HepG2 (cell line): ENCODE measurements at regions not wholly inside any gene's neighbourhood (a gene's known extent, or its start where the extent isn't known, plus 50 kb on each side); places are given as distances from the start of the nearest gene placed in this dataset.
"Not testable (repeated sequence)": the region's sequence is repeated elsewhere in the genome, so short reads cannot be mapped to it uniquely, and the experiment has no call there.

ENCODE experiments used
- ATAC-seq: fragments of 200-7000 bp; cut with Tn5 transposase; 3 replicates; pipeline ENCODE4 v1.9.1; 2020; ENCODE audit warnings: mild to moderate bottlenecking, moderate library complexity
- BruUV-seq: library from RNA; stranded (reverse); fragments of 400-500 nt; replicated peaks from 2 replicates; lab custom pipeline; 2021; lab: Mats Ljungman, UMichigan
- CTCF ChIA-PET: fragments of 300-600 bp; formaldehyde crosslinking; extraction: SDS; loops from one replicate; lab custom pipeline; 2021; ENCODE audit warnings: low total read pairs, inconsistent platforms, low intra/inter-chr PET ratio; lab: Yijun Ruan, JAX
- POLR2A ChIA-PET: fragments of 350-600 bp; sonication (Branson Sonifier 250); formaldehyde crosslinking; loops from one replicate; lab custom pipeline; 2020; ENCODE audit warnings: antibody characterized with exemption, inconsistent platforms; lab: Yijun Ruan, JAX
- DNase-seq: peaks from one replicate; pipeline ENCODE4 v3.0.0-alpha.2; 2015; ENCODE audit warnings: low spot score
- FAIRE-seq: peaks from 3 replicates; lab custom pipeline; 2011; peaks lifted over from hg19 to GRCh38; lab: Jason Lieb, UNC
- H2AFZ ChIP-seq: one replicate; pipeline ENCODE4 v1.6.1; 2011; ENCODE audit warnings: low read length, inconsistent platforms
- H3K27ac ChIP-seq: fragments of 300-600 bp; 3 replicates; pipeline ENCODE4 v1.8.0; 2011; ENCODE audit warnings: mixed run types, mild to moderate bottlenecking, mixed read lengths, low read length, inconsistent platforms; ENCODE audit not compliant: insufficient read depth; ENCODE audit errors: extremely low read length
- H3K27me3 ChIP-seq, 2 experiments: fragments of 200-600 bp in 1 of 2; 2 replicates in 1 of 2; 3 replicates in 1 of 2; pipeline versions ENCODE4 v1.6.0 to v1.8.0; 2011; ENCODE audit warnings: low read length in 2 of 2, mild to moderate bottlenecking in 2 of 2, moderate library complexity in 2 of 2, inconsistent platforms in 1 of 2; ENCODE audit not compliant: insufficient read depth in 2 of 2, control insufficient read depth in 1 of 2
- H3K36me3 ChIP-seq, 2 experiments: fragments of 200-600 bp in 1 of 2; replicated peaks in 1 of 2; 2 replicates in 1 of 2; 3 replicates in 1 of 2; pipeline versions ENCODE4 v1.5.1 to v1.8.0; 2011; ENCODE audit warnings: low read length in 2 of 2, inconsistent platforms in 1 of 2; ENCODE audit not compliant: insufficient read depth in 2 of 2, control insufficient read depth in 1 of 2
- H3K4me1 ChIP-seq: 2 replicates; pipeline ENCODE4 v1.5.1; 2012; ENCODE audit warnings: low read length, inconsistent platforms; ENCODE audit not compliant: insufficient read depth
- H3K4me2 ChIP-seq: 2 replicates; pipeline ENCODE4 v1.6.0; 2011; ENCODE audit warnings: low read depth, low read length, inconsistent platforms
- H3K4me3 ChIP-seq, 3 experiments: fragments of 200-600 bp in 1 of 3; sonication (generic), shearing (Covaris generic) in 1 of 3; replicated peaks in 1 of 3; 2 replicates each; pipeline ENCODE4 v1.5.1; 2011 to 2016; ENCODE audit warnings: low read length in 3 of 3, inconsistent platforms in 2 of 3, low read depth in 2 of 3, mild to moderate bottlenecking in 2 of 3, control low read depth in 1 of 3, mixed read lengths in 1 of 3; ENCODE audit not compliant: insufficient read depth in 1 of 3
- H3K79me2 ChIP-seq: one replicate; pipeline ENCODE4 v1.6.1; 2011; ENCODE audit warnings: low read length, inconsistent platforms; ENCODE audit not compliant: insufficient read depth
- H3K9ac ChIP-seq: 2 replicates; pipeline ENCODE4 v1.6.0; 2011; ENCODE audit warnings: mild to moderate bottlenecking, low read depth, low read length, inconsistent platforms; ENCODE audit not compliant: insufficient read depth
- H3K9me3 ChIP-seq: 2 replicates; pipeline ENCODE4 v1.5.1; 2012; ENCODE audit warnings: mild to moderate bottlenecking, low read length
- H4K20me1 ChIP-seq: 2 replicates; pipeline ENCODE4 v1.6.0; 2011; ENCODE audit warnings: inconsistent platforms, mild to moderate bottlenecking, low read length, moderate library complexity; ENCODE audit not compliant: insufficient read depth
- CHCHD3 ChIP-seq: sonication (generic); formaldehyde crosslinking; IDR thresholded peaks from 2 replicates; pipeline ENCODE4 v1.8.0; 2022; ENCODE audit warnings: mild to moderate bottlenecking, missing genetic modification reagents, moderate library complexity
- DNMT1 ChIP-seq: sonication (generic); formaldehyde crosslinking; IDR thresholded peaks from 2 replicates; pipeline ENCODE4 v1.5.1; 2020; ENCODE audit warnings: mild to moderate bottlenecking, missing genetic modification reagents
- FOXK2 ChIP-seq: fragments of 450-650 bp; IDR thresholded peaks from 2 replicates; pipeline ENCODE4 v1.6.1; 2016
- SKI ChIP-seq: fragments of 450-650 bp; IDR thresholded peaks from one replicate; pipeline ENCODE4 v1.6.1; 2018; ENCODE audit warnings: mild to moderate bottlenecking; ENCODE audit not compliant: partially characterized antibody
- SP2 ChIP-seq: sonication (generic); formaldehyde crosslinking; IDR thresholded peaks from 2 replicates; pipeline ENCODE4 v1.5.1; 2020; ENCODE audit warnings: mild to moderate bottlenecking, missing genetic modification reagents
- ZHX2 ChIP-seq, 2 experiments: sonication (generic) in 1 of 2; formaldehyde crosslinking in 1 of 2; IDR thresholded peaks; 2 replicates each; pipeline versions ENCODE4 v1.6.1 to v1.9.0; 2014 to 2022; ENCODE audit warnings: antibody characterized with exemption in 1 of 2, borderline replicate concordance in 1 of 2, inconsistent platforms in 1 of 2, low read depth in 1 of 2, missing genetic modification reagents in 1 of 2
- ZNF382 ChIP-seq: sonication (generic); formaldehyde crosslinking; IDR thresholded peaks from 2 replicates; pipeline ENCODE4 v1.5.0; 2020; ENCODE audit warnings: missing genetic modification reagents, mild to moderate bottlenecking, borderline replicate concordance
- ZNF597 ChIP-seq: sonication (generic); formaldehyde crosslinking; IDR thresholded peaks from 2 replicates; pipeline ENCODE4 v1.5.0; 2020; ENCODE audit warnings: missing genetic modification reagents
- ZNF607 ChIP-seq: sonication (generic); formaldehyde crosslinking; IDR thresholded peaks from 2 replicates; pipeline ENCODE4 v1.5.1; 2020; ENCODE audit warnings: missing genetic modification reagents, mild to moderate bottlenecking, borderline replicate concordance
- WGBS: methylation state at CpG from one replicate; pipeline ENCODE4 v1.1.6; 2017; ENCODE audit warnings: low lambda C conversion rate; 5-methylcytosine and 5-hydroxymethylcytosine counted together
- in situ Hi-C: cut with HindIII; loops from 2 replicates; pipeline ENCODE4 v1.10.0; 2017; ENCODE audit warnings: low pct_unique_long_range_greater_than_20kb; ENCODE audit not compliant: extremely low pct_ligation_motif_present
- intact Hi-C: fragments of 100-400 bp; cut with micrococcal nuclease; formaldehyde crosslinking; loops from one replicate; pipeline ENCODE4 v1.10.0; 2022; ENCODE audit not compliant: unreplicated experiment

GRCh38 chr13:79932556-79932955 lies 408.4 kb downstream of the SPRY2 start (continued):
- TF ChIP-seq ZNF597 (CRISPR knock-in tag) (no peak), ZNF607 (CRISPR knock-in tag) (no peak), SP2 (CRISPR knock-in tag) (no peak), CHCHD3 (CRISPR knock-in tag) (no peak), DNMT1 (CRISPR knock-in tag) (no peak), FOXK2 (no peak)
- TF ChIP-seq, all 625 proteins: peak for 0

- H3K27me3 ChIP-seq, H3K9ac ChIP-seq, H2AFZ ChIP-seq, H3K79me2 ChIP-seq, H3K4me1 ChIP-seq, DNase-seq, H3K36me3 ChIP-seq, ATAC-seq, POLR2A ChIA-PET, H3K4me2 ChIP-seq, BruUV-seq, CTCF ChIA-PET, H3K27ac ChIP-seq, H4K20me1 ChIP-seq, intact Hi-C loops, FAIRE-seq, in situ Hi-C loops, H3K4me3 ChIP-seq: not testable (repeated sequence)
- peaks cover 84% of the 10 kb centered on the region for H3K9me3 ChIP-seq
- WGBS = 96% methylated on average over 1 of the region's 1 CpG
These were observed 416.9 kb downstream of the SPRY2 start for GRCh38 chr13:79923973-79924556.

- ChIA-PET CTCF (no interaction called here), POLR2A (no interaction called here)
- ATAC-seq (no peak), FAIRE-seq (no peak), DNase-seq (no peak)
- Histone ChIP-seq H3K36me3 (no peaks in the 10 kb centered on the region), H3K4me2 (no peak overlapping the region), H3K27ac (no peak overlapping the region), H3K79me2 (no peaks in the 10 kb centered on the region), H3K4me1 (no peaks in the 10 kb centered on the region), H4K20me1 (no peaks in the 10 kb centered on the region), H3K27me3 (no peaks in the 10 kb centered on the region), H3K4me3 (no peak overlapping the region), H2AFZ (no peak overlapping the region), H3K9ac (no peak overlapping the region), H3K9me3 (peaks cover 62% of the 10 kb centered on the region)
- intact Hi-C loops (no loop called here), in situ Hi-C loops (no loop called here)
- no TSS peak for BruUV-seq
- 0% methylated on average over 2 of the region's 2 CpGs for WGBS
- TF ChIP-seq SKI = no peak
- no peak for TF ChIP-seq ZHX2 (IDR thresholded peaks at IDR 0.05; ENCODE audit: low read depth)
- TF ChIP-seq ZHX2 (CRISPR knock-in tag; IDR thresholded peaks at IDR 0.05; ENCODE audit: borderline replicate concordance) = no peak
- TF ChIP-seq ZNF382 (CRISPR knock-in tag) = no peak
These were observed 421.8 kb downstream of the SPRY2 start for GRCh38 chr13:79919091-79919490.
